ENCODE measurements at regions not wholly inside any gene's neighbourhood (a gene's known extent, or its start where the extent isn't known, plus 50 kb on each side); places are given as distances from the start of the nearest gene placed in this dataset.

DNA sequence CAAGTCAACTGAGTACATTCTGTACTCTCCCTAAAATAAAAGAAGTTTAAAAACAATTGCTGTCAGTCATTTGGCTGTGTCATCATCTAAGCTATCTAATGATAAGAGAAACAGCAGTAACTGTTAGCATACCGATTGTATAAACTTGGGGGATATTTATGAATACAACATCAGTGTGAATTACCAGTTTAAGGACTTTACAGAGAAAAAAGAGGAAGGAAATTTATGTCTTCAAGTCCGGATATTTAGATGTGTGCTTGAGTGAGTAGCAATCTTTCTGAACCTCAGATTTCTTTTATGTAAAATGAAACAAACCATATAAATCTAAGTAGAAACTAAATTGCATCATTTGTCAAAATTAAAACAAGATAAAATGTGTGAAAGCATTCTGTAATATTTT is 1557.0 kb downstream of the MRPL39 start:
- Histone ChIP-seq H3K4me1 (ENCODE audit: low read depth) (no peaks in the 10 kb centered on the region), H3K4me3 (no peak overlapping the region), H3K36me3 (ENCODE audit: low read depth) (no peaks in the 10 kb centered on the region), H3K9me3 (peaks cover 56% of the 10 kb centered on the region)
- DNase-seq (no peak), ATAC-seq (no peak)
- TF ChIP-seq, protein P1, sequence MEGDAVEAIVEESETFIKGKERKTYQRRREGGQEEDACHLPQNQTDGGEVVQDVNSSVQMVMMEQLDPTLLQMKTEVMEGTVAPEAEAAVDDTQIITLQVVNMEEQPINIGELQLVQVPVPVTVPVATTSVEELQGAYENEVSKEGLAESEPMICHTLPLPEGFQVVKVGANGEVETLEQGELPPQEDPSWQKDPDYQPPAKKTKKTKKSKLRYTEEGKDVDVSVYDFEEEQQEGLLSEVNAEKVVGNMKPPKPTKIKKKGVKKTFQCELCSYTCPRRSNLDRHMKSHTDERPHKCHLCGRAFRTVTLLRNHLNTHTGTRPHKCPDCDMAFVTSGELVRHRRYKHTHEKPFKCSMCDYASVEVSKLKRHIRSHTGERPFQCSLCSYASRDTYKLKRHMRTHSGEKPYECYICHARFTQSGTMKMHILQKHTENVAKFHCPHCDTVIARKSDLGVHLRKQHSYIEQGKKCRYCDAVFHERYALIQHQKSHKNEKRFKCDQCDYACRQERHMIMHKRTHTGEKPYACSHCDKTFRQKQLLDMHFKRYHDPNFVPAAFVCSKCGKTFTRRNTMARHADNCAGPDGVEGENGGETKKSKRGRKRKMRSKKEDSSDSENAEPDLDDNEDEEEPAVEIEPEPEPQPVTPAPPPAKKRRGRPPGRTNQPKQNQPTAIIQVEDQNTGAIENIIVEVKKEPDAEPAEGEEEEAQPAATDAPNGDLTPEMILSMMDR (IDR thresholded peaks at IDR 0.05): no peak
- intact Hi-C loops (cut with DNase I, micrococcal nuclease): no loop called here

DNA sequence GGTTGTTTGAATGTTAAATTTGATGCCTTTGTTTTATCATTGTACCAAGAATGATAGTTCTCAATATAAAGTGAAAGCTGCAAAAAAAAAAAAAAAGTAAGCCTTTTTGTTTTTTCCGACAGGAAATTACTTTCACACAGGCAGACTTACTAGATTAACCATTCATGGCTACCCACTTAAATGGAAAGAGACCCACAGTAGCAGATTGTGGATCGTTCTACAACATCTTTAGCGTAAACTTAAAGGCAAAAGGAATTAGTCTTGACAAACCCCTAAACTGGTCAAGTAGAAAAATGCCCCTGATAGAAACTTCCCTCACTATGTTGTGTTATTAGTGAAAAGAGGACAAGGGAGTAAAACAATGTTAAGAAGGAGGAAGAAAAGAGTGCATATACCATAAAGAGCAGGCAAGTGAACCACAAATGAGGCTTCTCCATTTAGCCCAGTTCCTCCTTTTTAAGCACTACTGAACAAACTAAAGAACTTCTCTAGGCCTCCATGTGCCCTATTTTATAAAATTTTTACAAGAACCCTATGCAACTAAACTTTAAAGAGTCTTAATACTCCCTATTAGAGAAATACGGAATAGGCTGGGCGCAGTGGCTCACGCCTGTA is 1560.3 kb downstream of the MRPL39 start:
- Histone ChIP-seq H3K36me3 (ENCODE audit: low read depth) (no peaks in the 10 kb centered on the region), H3K4me1 (ENCODE audit: low read depth) (no peaks in the 10 kb centered on the region), H3K4me3 (no peak overlapping the region), H3K9me3 (peaks cover 47% of the 10 kb centered on the region)
- DNase-seq (no peak), ATAC-seq (no peak)
- intact Hi-C loops (cut with DNase I, micrococcal nuclease): no loop called here
- TF ChIP-seq, protein P1 (IDR thresholded peaks at IDR 0.05): no peak

DNA sequence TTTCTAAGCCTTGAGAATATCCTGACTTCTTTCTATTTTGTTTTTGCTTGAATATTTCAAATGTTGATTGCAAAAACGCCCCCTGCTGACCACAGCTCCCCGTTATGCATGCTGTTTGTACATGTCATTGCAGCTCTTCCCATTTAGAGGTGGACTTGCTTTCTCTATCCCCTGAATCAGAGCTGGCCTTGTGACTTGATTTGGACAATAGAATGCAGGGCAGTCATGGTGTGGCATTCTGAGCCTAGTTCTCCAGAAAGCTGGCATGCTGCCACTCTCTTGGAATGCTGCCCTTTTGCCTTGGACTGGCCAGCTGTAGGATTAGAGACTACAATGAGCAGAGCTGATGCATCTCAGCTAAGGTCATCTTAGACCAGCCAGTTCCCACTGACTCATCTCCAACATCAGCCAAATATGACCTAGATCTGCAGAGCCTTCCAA is 1561.5 kb downstream of the MRPL39 start:
- no peaks in the 10 kb centered on the region for H3K36me3 ChIP-seq (ENCODE audit: low read depth)
- DNase-seq (peak; percentile 20 to 55 (median 39)), ATAC-seq (peak; percentile 43)
- H3K4me1 ChIP-seq (ENCODE audit: low read depth): no peaks in the 10 kb centered on the region
- H3K4me3 ChIP-seq: no peak overlapping the region
- H3K9me3 ChIP-seq: peaks cover 56% of the 10 kb centered on the region
- TF ChIP-seq, protein P1 (IDR thresholded peaks at IDR 0.05): no peak
- intact Hi-C loops (cut with DNase I, micrococcal nuclease): no loop called here

DNA sequence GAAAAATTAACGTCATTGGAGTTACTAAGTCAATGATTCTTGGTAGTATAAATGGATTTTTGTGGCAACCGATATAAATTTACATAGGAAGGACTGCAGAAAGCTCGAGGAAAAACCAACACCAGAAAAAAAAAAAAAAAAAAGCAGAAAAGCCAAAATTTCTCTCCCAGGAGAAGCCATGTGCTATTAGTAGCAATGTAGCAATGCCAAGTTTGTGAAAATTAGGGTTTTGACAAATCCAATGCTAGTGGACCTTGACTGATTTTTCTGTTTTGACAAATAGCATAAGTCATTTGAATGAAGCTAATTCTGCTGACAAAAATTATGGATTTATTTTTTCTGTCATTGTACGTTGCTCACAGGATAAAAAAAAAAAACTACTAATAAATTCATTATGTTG is 1561.9 kb downstream of the MRPL39 start:
- H3K36me3 ChIP-seq (ENCODE audit: low read depth): no peaks in the 10 kb centered on the region
- no peak for DNase-seq
- TF ChIP-seq, protein P1 (IDR thresholded peaks at IDR 0.05): no peak
- peaks cover 56% of the 10 kb centered on the region for H3K9me3 ChIP-seq
- no peak for ATAC-seq
- H3K4me1 ChIP-seq (ENCODE audit: low read depth): no peaks in the 10 kb centered on the region
- intact Hi-C loops (cut with DNase I, micrococcal nuclease): no loop called here
- H3K4me3 ChIP-seq: no peak overlapping the region

DNA sequence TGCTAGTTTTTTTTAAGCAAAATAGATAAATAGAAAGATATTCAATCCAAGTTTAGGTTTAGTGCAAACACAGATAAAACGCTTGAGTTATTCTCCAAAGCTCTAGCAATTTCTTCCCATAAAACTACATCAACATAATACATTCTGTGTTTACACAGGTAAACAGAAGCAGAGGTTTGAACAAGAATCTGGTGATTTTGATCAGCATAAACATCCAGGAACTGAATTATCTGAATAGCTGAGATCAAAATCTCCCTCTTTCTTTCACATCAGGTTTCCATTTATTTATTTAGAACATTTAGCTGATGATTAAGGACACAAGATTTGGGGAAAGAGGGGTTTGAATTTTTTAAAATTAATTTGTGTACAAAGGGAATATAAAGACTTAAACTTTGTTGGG is 1564.6 kb downstream of the MRPL39 start:
- peaks cover 52% of the 10 kb centered on the region for H3K9me3 ChIP-seq
- DNase-seq: no peak
- no peak for ATAC-seq
- intact Hi-C loops (cut with DNase I, micrococcal nuclease): no loop called here
- H3K4me1 ChIP-seq (ENCODE audit: low read depth): no peaks in the 10 kb centered on the region
- no peaks in the 10 kb centered on the region for H3K36me3 ChIP-seq (ENCODE audit: low read depth)
- no peak overlapping the region for H3K4me3 ChIP-seq
- TF ChIP-seq, protein P1 (IDR thresholded peaks at IDR 0.05): no peak

Measured in mucosa of descending colon (tissue), 3 donors.